H7 (cell line): ENCODE measurements at regions not wholly inside any gene's neighbourhood (a gene's known extent, or its start where the extent isn't known, plus 50 kb on each side); places are given as distances from the start of the nearest gene placed in this dataset.
A peak's percentile ranks its signal among the peaks of the same experiment; 100 is the strongest.

ENCODE experiments used
- DNase-seq: peaks from one replicate; pipeline ENCODE4 v3.0.0; 2012
- H3K27me3 ChIP-seq: 2 replicates; pipeline ENCODE4 v1.6.0; 2011; ENCODE audit warnings: mild to moderate bottlenecking, low read length; ENCODE audit not compliant: control insufficient read depth, insufficient read depth
- H3K36me3 ChIP-seq: replicated peaks from 2 replicates; pipeline ENCODE4 v1.5.1; 2011; ENCODE audit warnings: low read length; ENCODE audit not compliant: control insufficient read depth, insufficient read depth
- H3K4me3 ChIP-seq: 2 replicates; pipeline ENCODE4 v1.5.1; 2011; ENCODE audit warnings: low read depth, mild to moderate bottlenecking, control low read depth, low read length, moderate library complexity; ENCODE audit not compliant: insufficient read depth

GRCh38 chr22:23404689-23405365, 175.3 kb downstream of the IGLL1 start:
- H3K36me3 ChIP-seq, result no peaks in the 10 kb centered on the region
- no peaks in the 10 kb centered on the region for H3K27me3 ChIP-seq
- DNase-seq, result peak; percentile 77
- H3K4me3 ChIP-seq, result no peak overlapping the region

DNA sequence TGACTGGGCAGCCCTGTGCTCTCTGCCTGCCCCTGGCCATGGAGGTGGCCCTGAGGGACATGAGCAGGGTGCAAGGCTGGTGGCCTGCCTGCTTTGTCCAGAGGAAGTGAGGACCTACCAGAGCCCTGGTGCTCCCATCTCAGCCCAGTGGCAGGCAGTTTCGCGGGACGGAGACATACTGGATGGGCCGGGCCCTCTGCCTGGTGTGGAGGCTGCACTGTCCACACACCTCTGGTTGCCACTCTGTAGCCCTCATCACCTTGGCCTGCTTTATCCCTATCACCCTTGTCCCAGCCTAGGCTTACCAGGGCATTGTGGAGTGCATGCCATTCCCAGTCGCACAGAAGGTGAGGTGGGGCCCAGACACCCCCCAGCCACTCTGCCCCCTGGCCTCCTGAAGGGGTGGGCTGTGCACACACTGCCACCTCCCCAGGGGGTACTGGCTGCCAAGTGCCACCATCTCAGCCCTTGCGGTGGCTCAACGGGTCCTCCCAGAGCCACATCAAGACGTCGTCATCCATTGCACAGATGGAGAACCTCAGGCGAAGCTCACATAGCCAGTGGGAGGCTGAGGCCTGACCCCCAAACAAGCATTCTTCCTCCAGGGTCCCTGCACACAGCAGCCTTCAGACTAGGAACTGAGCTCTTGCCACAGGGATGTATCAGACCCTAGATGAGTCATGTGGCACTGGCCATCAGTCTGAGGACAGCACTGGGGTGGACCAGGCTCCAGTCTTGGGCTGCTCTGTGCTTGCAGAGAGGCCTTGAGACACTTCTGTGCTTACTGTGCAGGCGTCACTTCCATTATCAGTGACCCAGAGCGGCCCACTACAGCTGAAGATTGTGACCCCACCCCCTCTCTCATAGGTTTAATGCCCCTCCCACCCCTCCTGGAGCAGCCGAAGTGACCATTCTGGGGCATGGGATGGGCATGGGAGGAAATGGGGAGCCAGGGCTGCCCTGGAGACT, 176.1 kb downstream of the IGLL1 start:
- no peaks in the 10 kb centered on the region for H3K36me3 ChIP-seq
- H3K4me3 ChIP-seq, result no peak overlapping the region
- no peak for DNase-seq
- no peaks in the 10 kb centered on the region for H3K27me3 ChIP-seq

GRCh38 chr22:23403152-23403719, 176.9 kb downstream of the IGLL1 start:
- DNase-seq, result peak; percentile 46
- Histone ChIP-seq H3K36me3 (no peaks in the 10 kb centered on the region), H3K27me3 (no peaks in the 10 kb centered on the region), H3K4me3 (peak overlapping the region; percentile 39)

DNA sequence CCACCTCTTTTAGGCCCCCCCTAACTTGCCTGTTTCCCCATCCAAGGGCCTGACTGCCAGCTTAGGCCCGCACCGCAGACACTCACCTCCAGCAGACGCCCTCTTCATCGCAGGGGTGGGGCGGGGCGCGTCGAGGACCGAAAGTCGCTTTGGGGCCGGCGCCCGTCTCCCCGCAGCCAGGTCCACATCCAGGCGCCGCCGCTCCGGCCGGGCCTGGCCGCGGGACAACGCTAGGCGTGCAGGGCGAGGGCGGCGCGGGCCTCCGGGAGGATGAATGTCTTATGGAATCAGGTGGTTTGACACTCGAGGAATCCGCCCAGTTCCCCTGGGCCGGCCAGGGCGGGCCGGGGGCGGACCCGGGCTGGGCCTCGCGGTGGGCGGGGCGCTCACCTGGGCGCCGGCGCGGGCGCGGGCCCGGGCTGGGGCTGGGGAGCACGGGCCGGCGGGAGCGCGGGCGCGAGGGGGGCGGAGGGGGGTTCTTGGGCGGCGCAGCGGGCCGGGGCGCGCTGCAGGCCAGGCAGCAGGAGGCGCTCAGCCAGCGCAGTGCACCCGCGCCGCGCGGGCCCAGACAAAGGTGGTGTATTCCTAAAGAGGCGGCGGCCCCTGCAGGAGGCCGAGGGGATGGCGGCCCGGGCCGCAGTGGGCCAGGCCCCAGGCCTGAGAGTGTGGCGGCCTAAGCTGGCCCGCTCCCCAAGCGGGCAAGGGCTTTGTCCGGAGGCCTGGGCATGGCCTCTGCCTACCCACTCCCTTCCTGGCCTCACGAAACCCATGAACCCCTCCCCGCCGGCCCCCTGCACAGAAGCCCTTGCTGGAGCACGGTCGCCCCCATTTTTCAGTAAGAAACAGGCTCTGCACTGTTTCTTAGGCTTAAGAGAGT, 177.6 kb downstream of the IGLL1 start:
- Histone ChIP-seq H3K27me3 (no peaks in the 10 kb centered on the region), H3K4me3 (peak overlapping the region; percentile 39), H3K36me3 (no peaks in the 10 kb centered on the region)
- peak; percentile 97 for DNase-seq

- Histone ChIP-seq H3K36me3 (no peaks in the 10 kb centered on the region), H3K4me3 (peak overlapping the region; percentile 36), H3K27me3 (no peaks in the 10 kb centered on the region)
- DNase-seq, result no peak
These were observed 178.2 kb downstream of the IGLL1 start for GRCh38 chr22:23401910-23402274.

DNA sequence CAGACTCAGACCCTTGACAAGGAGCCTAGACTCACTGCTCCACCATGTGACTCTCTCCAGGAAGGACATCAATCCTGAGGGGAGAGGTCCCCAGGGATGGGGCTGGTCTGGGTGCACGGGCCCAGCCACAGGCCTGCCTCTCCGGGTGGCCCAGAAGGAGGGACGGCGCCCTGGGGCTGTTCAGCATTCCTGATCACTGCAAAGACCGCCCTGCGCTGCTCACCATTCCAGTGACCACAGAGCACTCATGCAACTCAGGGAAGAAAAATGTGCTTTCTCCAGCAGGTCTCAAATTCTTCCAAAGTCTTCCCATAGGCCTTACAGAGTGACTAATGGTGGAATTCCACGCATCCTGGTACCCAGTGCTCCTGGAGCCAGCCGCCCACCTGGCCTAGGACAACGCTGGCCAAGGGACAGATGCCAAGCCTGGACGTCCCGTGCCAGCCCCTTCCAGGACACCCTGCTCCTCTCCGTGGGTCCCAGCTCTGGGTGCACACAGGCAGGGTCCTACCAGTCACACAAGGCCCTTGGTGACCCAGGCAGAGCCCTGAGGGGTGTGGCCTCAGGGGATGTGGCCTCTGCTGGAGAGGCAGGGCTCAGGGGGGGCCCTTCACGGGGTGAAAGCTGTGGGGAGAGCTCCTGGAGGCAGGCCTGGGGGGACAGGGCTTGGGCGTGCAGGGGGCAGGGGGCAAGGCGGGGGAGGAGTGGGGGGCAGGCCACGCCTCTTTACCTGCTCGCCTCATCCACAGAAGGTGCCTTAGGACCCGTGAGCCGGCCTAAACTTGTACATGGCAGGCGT, 178.8 kb downstream of the IGLL1 start:
- peak; percentile 54 for DNase-seq
- H3K4me3 ChIP-seq, result no peak overlapping the region
- no peaks in the 10 kb centered on the region for H3K36me3 ChIP-seq
- no peaks in the 10 kb centered on the region for H3K27me3 ChIP-seq

GRCh38 chr22:23400286-23400981, 179.7 kb downstream of the IGLL1 start:
- no peak overlapping the region for H3K4me3 ChIP-seq
- no peaks in the 10 kb centered on the region for H3K27me3 ChIP-seq
- H3K36me3 ChIP-seq, result no peaks in the 10 kb centered on the region
- DNase-seq, result peak; percentile 40

GRCh38 chr22:23399367-23400285, 180.5 kb downstream of the IGLL1 start:
- H3K4me3 ChIP-seq, result no peak overlapping the region
- peak; percentile 41 for DNase-seq
- H3K27me3 ChIP-seq, result no peaks in the 10 kb centered on the region
- no peaks in the 10 kb centered on the region for H3K36me3 ChIP-seq

DNA sequence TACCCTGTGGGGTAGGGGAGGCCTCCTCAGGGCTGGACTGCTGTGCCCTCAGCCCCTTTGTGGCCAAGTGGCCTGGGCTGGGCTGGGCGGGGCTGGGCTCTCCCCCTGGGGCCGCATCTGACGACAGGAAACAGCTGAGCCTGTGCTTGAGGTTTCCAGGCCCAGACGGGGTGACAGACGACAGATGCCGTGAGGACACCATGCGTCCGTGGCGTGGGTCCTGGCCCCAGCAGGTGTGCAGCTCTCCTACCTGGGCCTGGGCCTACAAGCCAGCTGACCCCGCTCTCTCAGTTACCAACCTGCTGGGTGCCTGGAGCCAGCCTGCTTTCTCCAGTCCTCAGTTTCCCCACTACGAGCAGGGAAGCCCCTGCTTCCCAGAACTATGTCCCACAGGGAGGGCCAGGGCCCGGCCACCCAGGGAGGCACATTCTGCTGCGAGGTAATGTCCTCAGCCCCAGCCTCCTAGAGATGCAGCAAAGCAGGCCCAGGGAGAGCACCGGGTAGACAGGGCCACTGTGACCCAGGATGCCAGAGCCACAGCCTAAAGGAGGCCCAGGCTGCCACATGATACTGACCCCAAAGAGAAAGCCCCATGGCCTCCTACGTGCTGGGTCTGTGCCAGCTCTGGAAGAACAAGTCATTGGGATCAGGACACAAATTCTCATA, 181.3 kb downstream of the IGLL1 start:
- no peaks in the 10 kb centered on the region for H3K36me3 ChIP-seq
- H3K27me3 ChIP-seq, result no peaks in the 10 kb centered on the region
- peak; percentile 37 for DNase-seq
- no peak overlapping the region for H3K4me3 ChIP-seq

GRCh38 chr22:23397613-23398567, 182.2 kb downstream of the IGLL1 start:
- H3K4me3 ChIP-seq, result no peak overlapping the region
- no peaks in the 10 kb centered on the region for H3K36me3 ChIP-seq
- peak; percentile 49 for DNase-seq

DNA sequence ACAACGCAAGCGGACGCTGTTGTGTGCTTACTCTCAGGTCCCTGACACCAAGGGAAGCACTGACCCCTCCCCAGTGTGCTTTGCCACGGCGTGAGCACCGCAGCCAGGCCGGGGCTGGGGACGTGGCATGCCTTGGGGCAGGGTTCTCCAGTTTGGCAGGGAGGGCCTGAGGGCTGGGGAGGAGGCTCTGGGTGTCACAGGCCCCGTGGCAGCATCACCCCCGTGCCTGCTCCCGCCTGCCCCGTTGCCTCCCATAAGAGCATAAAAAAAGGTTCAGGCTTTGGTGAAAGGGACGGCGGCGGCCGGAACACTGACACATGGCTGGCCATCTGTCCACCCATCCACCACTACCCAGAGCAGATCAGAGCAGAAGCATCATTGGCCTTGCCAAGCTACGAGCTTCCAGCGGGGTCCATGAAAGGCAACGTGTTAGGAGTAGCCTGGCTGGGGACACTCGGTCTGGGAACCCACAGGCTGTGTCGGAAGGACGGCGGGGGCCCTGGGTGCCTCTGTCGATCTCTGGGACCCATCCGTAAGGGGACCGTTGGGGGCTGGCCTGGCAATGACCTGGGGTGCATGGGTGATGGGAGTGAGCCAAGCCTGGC, 183.0 kb downstream of the IGLL1 start:
- H3K36me3 ChIP-seq, result no peaks in the 10 kb centered on the region
- no peaks in the 10 kb centered on the region for H3K27me3 ChIP-seq
- H3K4me3 ChIP-seq, result no peak overlapping the region
- DNase-seq, result peak; percentile 38

More at GRCh38 chr22:23397613-23398567, 182.2 kb downstream of the IGLL1 start:
- no peaks in the 10 kb centered on the region for H3K27me3 ChIP-seq
